ENCODE measurements at regions not wholly inside any gene's neighbourhood (a gene's known extent, or its start where the extent isn't known, plus 50 kb on each side); places are given as distances from the start of the nearest gene placed in this dataset.

- POLR2A ChIA-PET, result interaction anchor here (0.6 kb wide), 1 partner anchor 382 kb away, joined by 3 read pairs; no protein-coding TSS in a partner anchor
- Mint-ChIP-seq H3K4me1 (no peaks in the 10 kb centered on the region), H3K9me3 (peaks cover 6% of the 10 kb centered on the region), H3K27ac (no peak overlapping the region), H3K4me3 (no peak overlapping the region), H3K36me3 (peaks cover 11% of the 10 kb centered on the region), H3K27me3 (ENCODE audit: low read depth) (no peaks in the 10 kb centered on the region)
- DNase-seq (ENCODE audit: low spot score) (no peak), ATAC-seq (no peak)
- CTCF ChIA-PET, result interaction anchor here (1.0 to 1.3 kb wide), 2 partner anchors 84 to 109 kb away, joined by 3 to 5 read pairs; no protein-coding TSS in a partner anchor
- TF ChIP-seq ZNF263 (CRISPR knock-in tag; IDR thresholded peaks at IDR 0.05; ENCODE audit: low read depth) (no peak), NR2C2 (CRISPR knock-in tag; IDR thresholded peaks at IDR 0.05) (no peak), AFF4 (CRISPR knock-in tag; IDR thresholded peaks at IDR 0.05; ENCODE audit: borderline replicate concordance) (no peak), KAT7 (CRISPR knock-in tag; IDR thresholded peaks at IDR 0.05; ENCODE audit: borderline replicate concordance) (no peak)
Observed at GRCh38 chr15:62658498-62658897, 384.0 kb upstream of the TPM1 start.

- CTCF ChIA-PET, result no interaction called here
- peaks cover 9% of the 10 kb centered on the region for H3K4me1 Mint-ChIP-seq
Observed at GRCh38 chr15:62663547-62663946, 379.0 kb upstream of the TPM1 start.

More at GRCh38 chr15:62663547-62663946, 379.0 kb upstream of the TPM1 start:
- Mint-ChIP-seq H3K27ac (no peak overlapping the region), H3K36me3 (peaks cover 7% of the 10 kb centered on the region), H3K27me3 (ENCODE audit: low read depth) (no peaks in the 10 kb centered on the region), H3K4me3 (no peak overlapping the region), H3K9me3 (peaks cover 7% of the 10 kb centered on the region)
- no peak for TF ChIP-seq HMGXB4 (CRISPR knock-in tag; IDR thresholded peaks at IDR 0.05)
- TF ChIP-seq RORB (CRISPR knock-in tag; IDR thresholded peaks at IDR 0.05), result no peak
- TF ChIP-seq SOX15 (CRISPR knock-in tag; IDR thresholded peaks at IDR 0.05), result no peak
- no peak for TF ChIP-seq OVOL2 (CRISPR knock-in tag; IDR thresholded peaks at IDR 0.05; ENCODE audit: borderline replicate concordance)
- no peak for TF ChIP-seq ATF2 (CRISPR knock-in tag; IDR thresholded peaks at IDR 0.05; ENCODE audit: borderline replicate concordance, low read depth)
- no peak for TF ChIP-seq NR3C1 (CRISPR knock-in tag; conservative IDR thresholded peaks at IDR 0.05; ENCODE audit: low read depth)
- TF ChIP-seq JAZF1 (CRISPR knock-in tag; IDR thresholded peaks at IDR 0.05), result no peak
- no peak for TF ChIP-seq ZNF281 (CRISPR knock-in tag; IDR thresholded peaks at IDR 0.05)
- no peak for TF ChIP-seq NR2C2 (CRISPR knock-in tag; IDR thresholded peaks at IDR 0.05)
- no peak for TF ChIP-seq FOXP1 (CRISPR knock-in tag; IDR thresholded peaks at IDR 0.05; ENCODE audit: borderline replicate concordance)
- DNase-seq (ENCODE audit: low spot score) (no peak), ATAC-seq (no peak)
- POLR2A ChIA-PET, result no interaction called here
